SU-DHL-6 (cell line): ENCODE measurements at regions not wholly inside any gene's neighbourhood (a gene's known extent, or its start where the extent isn't known, plus 50 kb on each side); places are given as distances from the start of the nearest gene placed in this dataset.

ENCODE experiments used
- H2AFZ ChIP-seq: fragments of 200-600 bp; sonication (generic); 2 replicates; pipeline ENCODE4 v1.6.1; 2014; ENCODE audit warnings: low read depth, mild to moderate bottlenecking, moderate library complexity, mixed read lengths, antibody characterized with exemption, low read length; ENCODE audit not compliant: severe bottlenecking
- H3F3A ChIP-seq: fragments of 200-600 bp; shearing (Covaris generic); 2 replicates; pipeline ENCODE4 v1.6.0; 2016; ENCODE audit warnings: antibody characterized with exemption, mild to moderate bottlenecking; ENCODE audit not compliant: insufficient read depth
- H3K27ac ChIP-seq: fragments of 200-600 bp; sonication (generic); 2 replicates; pipeline ENCODE4 v1.5.1; 2016; ENCODE audit warnings: low read depth, mild to moderate bottlenecking, low read length, moderate library complexity, mixed read lengths
- H3K27me3 ChIP-seq: fragments of 200-600 bp; sonication (generic), shearing (Covaris generic); 2 replicates; pipeline ENCODE4 v1.6.0; 2014; ENCODE audit warnings: mild to moderate bottlenecking, low read length
- H3K36me3 ChIP-seq: fragments of 200-600 bp; sonication (generic); 2 replicates; pipeline ENCODE4 v1.6.1; 2014; ENCODE audit warnings: mild to moderate bottlenecking, low read length, mixed read lengths
- H3K4me2 ChIP-seq: fragments of 300-600, 200-600 bp; shearing (Covaris generic), sonication (generic); 2 replicates; pipeline ENCODE4 v1.6.0; 2014; ENCODE audit warnings: low read length, low read depth, mild to moderate bottlenecking; ENCODE audit not compliant: poor library complexity, severe bottlenecking
- H3K4me3 ChIP-seq: fragments of 200-600 bp; sonication (generic); 2 replicates; pipeline ENCODE4 v1.5.1; 2014; ENCODE audit warnings: antibody characterized with exemption, low read length, mild to moderate bottlenecking, mixed read lengths; ENCODE audit not compliant: insufficient read depth, poor library complexity, severe bottlenecking
- H3K79me2 ChIP-seq: fragments of 200-600 bp; sonication (generic); 2 replicates; pipeline ENCODE4 v1.6.1; 2014; ENCODE audit warnings: mild to moderate bottlenecking, low read length, moderate library complexity; ENCODE audit not compliant: insufficient read depth
- H3K9ac ChIP-seq: fragments of 200-600 bp; sonication (generic); 2 replicates; pipeline ENCODE4 v1.7.0; 2014; ENCODE audit warnings: mild to moderate bottlenecking, low read length
- H3K9me2 ChIP-seq: fragments of 200-600 bp; sonication (generic); replicated peaks from 2 replicates; pipeline ENCODE4 v1.6.1; 2014; ENCODE audit warnings: low read length; ENCODE audit not compliant: insufficient read depth
- H3K9me3 ChIP-seq: fragments of 200-600 bp; sonication (generic); 2 replicates; pipeline ENCODE4 v1.6.1; 2014; ENCODE audit warnings: low read length, mixed read lengths; ENCODE audit not compliant: insufficient read depth
- H4K20me1 ChIP-seq: fragments of 200-600 bp; sonication (generic); 2 replicates; pipeline ENCODE4 v1.6.1; 2014; ENCODE audit warnings: low read depth, mild to moderate bottlenecking, antibody characterized with exemption, low read length, moderate library complexity, mixed read lengths
- EZH2phosphoT487 ChIP-seq: fragments of 200-600 bp; sonication (generic), shearing (Covaris generic); conservative IDR thresholded peaks from 2 replicates; pipeline ENCODE4 v1.6.1; 2018; ENCODE audit warnings: mild to moderate bottlenecking, antibody characterized with exemption, low read length, moderate library complexity, mixed read lengths
- TF ChIP-seq, protein P1 (sequence below): fragments of 200-600 bp; sonication (generic); IDR thresholded peaks from one replicate; pipeline ENCODE4 v1.5.1; 2017; ENCODE audit warnings: antibody characterized with exemption, mild to moderate bottlenecking, low read length, moderate library complexity; ENCODE audit not compliant: insufficient read depth, poor library complexity, severe bottlenecking

DNA sequence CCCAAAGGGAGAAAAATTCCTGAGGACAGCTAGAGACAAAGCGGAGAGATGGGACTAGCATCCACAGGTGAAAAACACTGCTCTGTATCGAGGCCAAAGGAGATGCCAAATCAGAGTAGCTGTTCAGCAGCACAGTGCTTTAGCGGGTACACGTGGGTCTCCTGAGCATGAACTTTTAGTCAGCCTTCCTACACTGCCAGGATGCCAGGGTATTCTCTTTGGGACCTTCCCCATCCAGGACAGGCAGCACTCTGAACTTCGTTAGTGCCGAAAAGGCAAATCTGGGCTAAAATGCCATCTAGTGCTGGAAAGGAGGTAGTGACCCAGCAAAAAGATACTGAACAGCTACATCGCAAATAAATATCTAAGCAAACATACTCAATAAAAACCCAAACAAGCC, 64.9 kb downstream of the C6orf58 start:
- 0 out of 2 replicates have a peak, but pooled peaks cover 3% of the 10 kb centered on the region for H4K20me1 ChIP-seq
- no peaks in the 10 kb centered on the region for H3K9me3 ChIP-seq
- no peaks in the 10 kb centered on the region for H3K9me2 ChIP-seq
- H3K4me3 ChIP-seq = no peak overlapping the region
- H3K36me3 ChIP-seq = no peaks in the 10 kb centered on the region
- no peak overlapping the region for H3K4me2 ChIP-seq
- H2AFZ ChIP-seq = no peak overlapping the region
- no peaks in the 10 kb centered on the region for H3K79me2 ChIP-seq
- H3K9ac ChIP-seq = no peak overlapping the region
- no peaks in the 10 kb centered on the region for H3K27me3 ChIP-seq
- H3F3A ChIP-seq = no peaks in the 10 kb centered on the region
- no peak overlapping the region for H3K27ac ChIP-seq
- TF ChIP-seq, protein P1, sequence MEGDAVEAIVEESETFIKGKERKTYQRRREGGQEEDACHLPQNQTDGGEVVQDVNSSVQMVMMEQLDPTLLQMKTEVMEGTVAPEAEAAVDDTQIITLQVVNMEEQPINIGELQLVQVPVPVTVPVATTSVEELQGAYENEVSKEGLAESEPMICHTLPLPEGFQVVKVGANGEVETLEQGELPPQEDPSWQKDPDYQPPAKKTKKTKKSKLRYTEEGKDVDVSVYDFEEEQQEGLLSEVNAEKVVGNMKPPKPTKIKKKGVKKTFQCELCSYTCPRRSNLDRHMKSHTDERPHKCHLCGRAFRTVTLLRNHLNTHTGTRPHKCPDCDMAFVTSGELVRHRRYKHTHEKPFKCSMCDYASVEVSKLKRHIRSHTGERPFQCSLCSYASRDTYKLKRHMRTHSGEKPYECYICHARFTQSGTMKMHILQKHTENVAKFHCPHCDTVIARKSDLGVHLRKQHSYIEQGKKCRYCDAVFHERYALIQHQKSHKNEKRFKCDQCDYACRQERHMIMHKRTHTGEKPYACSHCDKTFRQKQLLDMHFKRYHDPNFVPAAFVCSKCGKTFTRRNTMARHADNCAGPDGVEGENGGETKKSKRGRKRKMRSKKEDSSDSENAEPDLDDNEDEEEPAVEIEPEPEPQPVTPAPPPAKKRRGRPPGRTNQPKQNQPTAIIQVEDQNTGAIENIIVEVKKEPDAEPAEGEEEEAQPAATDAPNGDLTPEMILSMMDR = peak; percentile 55
- TF ChIP-seq EZH2phosphoT487 = no peak
